Spinal cord (tissue), 9 donors: ENCODE measurements at regions not wholly inside any gene's neighbourhood (a gene's known extent, or its start where the extent isn't known, plus 50 kb on each side); places are given as distances from the start of the nearest gene placed in this dataset.
"Not testable (repeated sequence)": the region's sequence is repeated elsewhere in the genome, so short reads cannot be mapped to it uniquely, and the experiment has no call there.

ENCODE experiments used
- DNase-seq, 6 donors: peaks; one replicate each; pipeline versions ENCODE4 v3.0.0 to v3.0.0-alpha.2; 2013 to 2015; ENCODE audit warnings: low spot score in 6 of 6, low read depth in 4 of 6
- H3K27ac ChIP-seq: one replicate; pipeline ENCODE4 v1.5.1; 2013; ENCODE audit warnings: low read depth, low read length, control low read depth
- H3K27me3 ChIP-seq: one replicate; pipeline ENCODE4 v1.6.1; 2013; ENCODE audit warnings: low read length; ENCODE audit not compliant: control insufficient read depth, insufficient read depth
- H3K36me3 ChIP-seq: one replicate; pipeline ENCODE4 v1.6.1; 2013; ENCODE audit warnings: low read length; ENCODE audit not compliant: control insufficient read depth, insufficient read depth
- H3K4me1 ChIP-seq: one replicate; pipeline ENCODE4 v1.6.1; 2013; ENCODE audit warnings: low read length; ENCODE audit not compliant: control insufficient read depth, insufficient read depth
- H3K4me3 ChIP-seq: one replicate; pipeline ENCODE4 v1.5.1; 2013; ENCODE audit warnings: low read depth, low read length, control low read depth
- H3K9me3 ChIP-seq: one replicate; pipeline ENCODE4 v1.6.1; 2013; ENCODE audit warnings: low read length; ENCODE audit not compliant: control insufficient read depth, insufficient read depth
- WGBS: methylation state at CpG from one replicate; pipeline ENCODE4 v1.1.5; 2013; ENCODE audit warnings: missing lambda C conversion rate; ENCODE audit not compliant: insufficient coverage; 5-methylcytosine and 5-hydroxymethylcytosine counted together
- donor health status: healthy.

DNA sequence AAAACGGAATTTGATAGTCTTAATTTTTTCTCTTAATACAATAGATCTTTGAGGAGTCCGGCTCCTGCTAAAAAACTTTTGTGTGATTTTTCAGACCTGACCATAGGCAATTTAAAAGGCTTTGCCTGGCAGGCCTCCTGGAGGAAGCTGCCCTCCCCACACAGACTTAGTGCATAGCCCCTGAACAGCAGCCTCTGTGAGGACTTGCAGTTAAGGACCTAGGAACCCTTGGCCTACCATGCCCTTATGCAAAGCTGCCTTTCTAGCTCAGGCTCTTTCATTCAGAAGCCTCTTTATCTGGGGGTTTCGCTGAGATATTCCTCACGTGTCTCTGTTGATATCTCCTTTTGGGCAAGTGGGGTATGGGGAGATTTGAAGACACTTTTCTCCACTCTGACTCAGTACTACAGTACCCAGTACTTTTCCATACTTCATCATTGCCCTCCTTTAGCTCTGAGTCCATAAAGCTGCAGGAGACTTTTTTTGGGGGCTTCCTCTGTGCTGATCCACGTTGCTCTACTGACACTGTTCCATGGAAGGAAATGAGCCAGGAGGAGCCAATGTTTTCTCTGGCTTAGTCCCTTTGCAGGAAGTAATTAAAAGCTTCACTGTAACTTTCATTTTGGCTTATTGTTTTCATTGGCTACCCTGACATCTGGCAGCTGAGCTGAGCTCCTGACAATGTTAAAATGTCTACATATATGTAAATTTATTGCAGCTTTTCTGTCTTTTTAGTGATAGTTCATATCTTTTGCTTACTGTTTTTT, 283.1 kb downstream of the TDRD3 start:
- WGBS, result 70% methylated on average over 2 of the region's 5 CpGs
- DNase-seq, result peak in 1 of 6 donors; percentile 3
- H3K27me3 ChIP-seq, result no peaks in the 10 kb centered on the region
- no peak overlapping the region for H3K4me3 ChIP-seq
- H3K4me1 ChIP-seq, result no peaks in the 10 kb centered on the region
- H3K36me3 ChIP-seq, result no peaks in the 10 kb centered on the region
- H3K27ac ChIP-seq, result no peak overlapping the region
- H3K9me3 ChIP-seq, result no peaks in the 10 kb centered on the region

DNA sequence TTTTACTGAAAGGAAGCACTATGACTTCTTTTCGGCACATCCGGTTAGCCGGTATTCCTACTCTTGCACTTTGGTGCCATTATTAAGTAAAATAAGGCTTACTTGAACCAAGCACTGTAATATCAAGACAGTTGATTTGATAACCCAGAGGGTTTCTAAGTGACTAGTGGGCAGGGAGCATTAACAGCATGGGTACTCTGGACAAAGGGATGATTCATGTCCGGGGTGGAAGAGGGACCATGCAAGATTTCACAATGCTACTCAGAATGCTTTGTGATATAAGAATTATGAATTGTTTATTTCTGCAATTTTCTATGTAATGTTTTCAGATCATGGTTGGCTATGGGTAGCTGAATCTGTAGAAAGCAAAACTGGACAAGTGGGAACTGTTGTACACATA, 282.1 kb downstream of the TDRD3 start:
- Histone ChIP-seq H3K27ac (no peak overlapping the region), H3K27me3 (no peaks in the 10 kb centered on the region), H3K4me1 (no peaks in the 10 kb centered on the region), H3K36me3 (no peaks in the 10 kb centered on the region), H3K4me3 (no peak overlapping the region), H3K9me3 (no peaks in the 10 kb centered on the region)
- DNase-seq, result no peak
- WGBS, result no CpG with 5 or more reads among the region's 4 CpGs

DNA sequence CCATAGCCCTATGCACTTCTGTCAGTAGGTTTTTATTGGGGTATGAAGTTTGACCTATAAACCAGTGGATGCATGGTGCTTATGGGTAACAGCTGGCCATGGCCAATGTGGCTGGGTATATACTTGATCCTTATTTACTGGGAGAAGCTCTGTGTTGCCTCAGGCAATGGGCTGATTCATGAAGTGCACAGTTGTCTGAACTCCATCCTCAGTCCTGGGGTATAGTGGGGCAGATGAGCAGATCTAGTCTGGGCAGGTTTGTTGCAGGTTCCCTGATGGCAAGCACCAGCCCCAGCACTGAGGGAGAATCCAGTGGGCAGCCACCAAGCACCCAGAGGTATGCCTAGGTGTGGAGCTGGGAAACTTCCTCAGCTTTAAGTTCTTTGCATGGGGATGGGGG, 274.4 kb downstream of the TDRD3 start:
- H3K27me3 ChIP-seq, result no peaks in the 10 kb centered on the region
- DNase-seq, result no peak
- H3K27ac ChIP-seq, result no peak overlapping the region

GRCh38 chr13:60663788-60664187, 266.8 kb downstream of the TDRD3 start:
- H3K27me3 ChIP-seq, result no peaks in the 10 kb centered on the region
- H3K27ac ChIP-seq, result no peak overlapping the region
- 73% methylated on average over 4 of the region's 4 CpGs for WGBS
- H3K36me3 ChIP-seq, result no peaks in the 10 kb centered on the region
- DNase-seq, result no peak
- H3K9me3 ChIP-seq, result no peaks in the 10 kb centered on the region
- no peaks in the 10 kb centered on the region for H3K4me1 ChIP-seq
- no peak overlapping the region for H3K4me3 ChIP-seq

More for the DNA sequence above, 274.4 kb downstream of the TDRD3 start:
- no peaks in the 10 kb centered on the region for H3K4me1 ChIP-seq
- H3K36me3 ChIP-seq, result no peaks in the 10 kb centered on the region
- H3K4me3 ChIP-seq, result no peak overlapping the region
- H3K9me3 ChIP-seq, result peaks cover 3% of the 10 kb centered on the region

- H3K27me3 ChIP-seq, result no peaks in the 10 kb centered on the region
- DNase-seq, result no peak
- H3K27ac ChIP-seq, result no peak overlapping the region
- H3K9me3 ChIP-seq, result no peaks in the 10 kb centered on the region
- WGBS, result 88% methylated on average over 1 of the region's 1 CpG
- no peaks in the 10 kb centered on the region for H3K4me1 ChIP-seq
- no peak overlapping the region for H3K4me3 ChIP-seq
- H3K36me3 ChIP-seq, result no peaks in the 10 kb centered on the region
These were observed 265.6 kb downstream of the TDRD3 start for GRCh38 chr13:60662595-60662994.

- Histone ChIP-seq H3K4me1 (no peaks in the 10 kb centered on the region), H3K4me3 (no peak overlapping the region), H3K36me3 (no peaks in the 10 kb centered on the region), H3K27ac (no peak overlapping the region), H3K9me3 (no peaks in the 10 kb centered on the region), H3K27me3 (no peaks in the 10 kb centered on the region)
- WGBS, result 79% methylated on average over 3 of the region's 3 CpGs
- peak in 1 of 6 donors; percentile 13 for DNase-seq
These were observed 264.5 kb downstream of the TDRD3 start for GRCh38 chr13:60661521-60661920.

GRCh38 chr13:60657586-60657985, 260.6 kb downstream of the TDRD3 start:
- not testable (repeated sequence) for DNase-seq, H3K4me3 ChIP-seq, H3K9me3 ChIP-seq, H3K4me1 ChIP-seq, H3K27ac ChIP-seq, H3K27me3 ChIP-seq, H3K36me3 ChIP-seq
- WGBS, result no CpG with 5 or more reads among the region's 1 CpG

GRCh38 chr13:60655256-60655655, 258.2 kb downstream of the TDRD3 start:
- no peak for DNase-seq
- no peaks in the 10 kb centered on the region for H3K4me1 ChIP-seq
- H3K4me3 ChIP-seq, result no peak overlapping the region
- no peaks in the 10 kb centered on the region for H3K36me3 ChIP-seq
- no peaks in the 10 kb centered on the region for H3K9me3 ChIP-seq
- no peak overlapping the region for H3K27ac ChIP-seq
- no peaks in the 10 kb centered on the region for H3K27me3 ChIP-seq
- WGBS, result no CpG with 5 or more reads among the region's 4 CpGs

DNA sequence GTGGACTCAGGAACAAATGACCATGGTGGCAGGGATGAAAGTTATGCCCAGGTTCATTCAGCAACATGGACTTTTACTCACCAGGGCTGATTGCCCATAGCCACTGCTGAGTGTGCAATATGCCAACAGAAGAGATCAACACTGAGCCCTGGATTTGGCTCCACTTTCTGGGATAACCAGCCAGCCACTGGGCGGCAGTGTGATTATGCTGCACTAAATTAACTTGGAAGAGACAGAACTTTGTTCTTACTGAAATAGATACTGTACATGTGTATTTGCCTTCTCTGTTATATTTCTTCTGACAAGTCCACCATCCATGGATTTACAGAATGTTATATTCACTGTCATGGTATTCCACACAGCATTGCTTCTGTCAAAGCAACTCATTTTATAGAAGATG, 257.4 kb downstream of the TDRD3 start:
- peak in 2 of 6 donors; percentile 53 to 67 for DNase-seq

DNA sequence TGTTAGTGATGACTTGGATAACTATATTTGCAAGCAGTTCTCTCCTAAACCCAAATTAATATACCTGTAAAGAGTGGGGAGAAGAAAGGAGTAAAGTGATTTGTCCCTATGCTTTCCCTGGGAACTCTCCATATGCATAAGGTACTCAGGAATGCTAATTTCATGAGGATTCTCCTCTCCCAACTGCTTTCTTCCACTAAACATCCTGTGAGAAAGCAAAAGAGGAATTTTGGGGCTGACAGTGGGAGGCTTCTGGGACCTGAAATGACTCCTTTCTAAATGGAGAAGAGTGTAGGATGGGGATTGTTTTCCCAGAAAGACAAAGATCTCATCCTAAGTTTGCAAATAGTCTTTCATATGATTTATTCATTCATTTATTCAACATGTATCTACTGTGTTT, 250.5 kb downstream of the TDRD3 start:
- Histone ChIP-seq H3K4me3 (no peak overlapping the region), H3K27ac (no peak overlapping the region), H3K4me1 (no peaks in the 10 kb centered on the region), H3K9me3 (no peaks in the 10 kb centered on the region), H3K36me3 (no peaks in the 10 kb centered on the region), H3K27me3 (no peaks in the 10 kb centered on the region)
- DNase-seq, result no peak

More for the DNA sequence above, 257.4 kb downstream of the TDRD3 start:
- WGBS, result no CpG with 5 or more reads among the region's 1 CpG
- no peak overlapping the region for H3K27ac ChIP-seq
- H3K36me3 ChIP-seq, result no peaks in the 10 kb centered on the region
- no peaks in the 10 kb centered on the region for H3K27me3 ChIP-seq
- no peak overlapping the region for H3K4me3 ChIP-seq
- no peaks in the 10 kb centered on the region for H3K9me3 ChIP-seq
- no peaks in the 10 kb centered on the region for H3K4me1 ChIP-seq
